Upper lobe of right lung (tissue), 1 donor: ENCODE measurements at regions not wholly inside any gene's neighbourhood (a gene's known extent, or its start where the extent isn't known, plus 50 kb on each side); places are given as distances from the start of the nearest gene placed in this dataset.

ENCODE experiments used
- ATAC-seq: fragments of 200-7000 bp; cut with Tn5 transposase; one replicate; pipeline ENCODE4 v1.9.1; 2020; ENCODE audit warnings: mild to moderate bottlenecking, moderate library complexity
- DNase-seq: peaks from one replicate; pipeline ENCODE4 v3.0.0-alpha.2; 2020
- H3K27ac ChIP-seq: fragments of 200-600 bp; one replicate; pipeline ENCODE4 v1.8.0; 2022
- H3K27me3 ChIP-seq: fragments of 200-600 bp; one replicate; pipeline ENCODE4 v1.8.0; 2022; ENCODE audit warnings: mild to moderate bottlenecking
- H3K36me3 ChIP-seq: fragments of 200-600 bp; one replicate; pipeline ENCODE4 v1.8.0; 2022
- H3K4me1 ChIP-seq: fragments of 200-600 bp; one replicate; pipeline ENCODE4 v1.8.0; 2022
- H3K4me3 ChIP-seq: fragments of 200-600 bp; one replicate; pipeline ENCODE4 v1.8.0; 2022; ENCODE audit warnings: mild to moderate bottlenecking
- H3K9me3 ChIP-seq: fragments of 200-600 bp; one replicate; pipeline ENCODE4 v1.8.0; 2022
- CTCF ChIP-seq: fragments of 200-600 bp; IDR thresholded peaks from one replicate; pipeline ENCODE4 v1.8.0; 2022; ENCODE audit warnings: antibody characterized with exemption
- intact Hi-C: fragments of 100-400 bp; cut with DNase I; formaldehyde crosslinking; loops from one replicate; pipeline ENCODE4 v1.11.0; 2022
- donor health status: DM: no; HTN: yes; CAD: no; lungs with severe emphysema.

DNA sequence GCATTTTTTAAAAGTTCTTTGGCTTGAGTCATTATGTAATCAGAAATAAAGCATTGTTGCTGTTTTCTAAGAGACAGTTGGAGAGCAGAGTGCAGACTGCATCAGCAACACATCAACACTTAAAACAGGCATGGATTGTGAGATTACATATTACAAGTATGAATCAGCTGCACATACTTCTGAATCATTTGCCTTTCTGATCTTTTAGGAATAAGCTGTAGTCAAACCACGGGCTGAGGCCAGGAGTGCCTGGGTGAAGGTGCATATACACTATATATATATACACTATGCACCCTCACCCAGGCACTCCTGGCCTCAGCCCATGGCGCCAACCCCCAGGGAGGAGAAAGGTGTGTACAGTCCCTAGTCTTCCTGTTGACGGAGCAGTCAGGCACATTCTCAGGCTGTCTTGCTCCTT lies 52.4 kb upstream of the DLX6 start:
- DNase-seq (no peak), ATAC-seq (no peak)

GRCh38 chr7:96953676-96954513 lies 51.5 kb upstream of the DLX6 start:
- Histone ChIP-seq H3K36me3 (no peaks in the 10 kb centered on the region), H3K4me3 (no peak overlapping the region), H3K4me1 (no peaks in the 10 kb centered on the region), H3K27me3 (no peaks in the 10 kb centered on the region), H3K9me3 (no peaks in the 10 kb centered on the region), H3K27ac (no peak overlapping the region)
- no peak for DNase-seq
- no peak for TF ChIP-seq CTCF
- intact Hi-C loops, result no loop called here
- ATAC-seq, result no peak

More for the DNA sequence above, 52.4 kb upstream of the DLX6 start:
- no peak overlapping the region for H3K4me3 ChIP-seq
- H3K27me3 ChIP-seq, result no peaks in the 10 kb centered on the region
- no peaks in the 10 kb centered on the region for H3K4me1 ChIP-seq
- intact Hi-C loops, result no loop called here
- no peak overlapping the region for H3K27ac ChIP-seq
- no peak for TF ChIP-seq CTCF
- H3K36me3 ChIP-seq, result no peaks in the 10 kb centered on the region
- H3K9me3 ChIP-seq, result no peaks in the 10 kb centered on the region
